HL-60 (cell line): ENCODE measurements at regions not wholly inside any gene's neighbourhood (a gene's known extent, or its start where the extent isn't known, plus 50 kb on each side); places are given as distances from the start of the nearest gene placed in this dataset.

Experiments
- GABPA ChIP-seq: IDR thresholded peaks from 2 replicates; pipeline ENCODE4 v1.6.1; 2012; ENCODE audit warnings: low read depth
- POLR2AphosphoS5 ChIP-seq: IDR thresholded peaks from 2 replicates; pipeline ENCODE4 v1.6.1; 2012; ENCODE audit warnings: low read depth
- SPI1 ChIP-seq: IDR thresholded peaks from 2 replicates; pipeline ENCODE4 v1.6.1; 2012; ENCODE audit warnings: low read depth, mild to moderate bottlenecking, borderline replicate concordance
- TF ChIP-seq, protein P1 (sequence below): IDR thresholded peaks from one replicate; pipeline ENCODE4 v1.5.1; 2011; ENCODE audit warnings: low read length, control low read depth, inconsistent platforms; ENCODE audit not compliant: insufficient read depth

DNA sequence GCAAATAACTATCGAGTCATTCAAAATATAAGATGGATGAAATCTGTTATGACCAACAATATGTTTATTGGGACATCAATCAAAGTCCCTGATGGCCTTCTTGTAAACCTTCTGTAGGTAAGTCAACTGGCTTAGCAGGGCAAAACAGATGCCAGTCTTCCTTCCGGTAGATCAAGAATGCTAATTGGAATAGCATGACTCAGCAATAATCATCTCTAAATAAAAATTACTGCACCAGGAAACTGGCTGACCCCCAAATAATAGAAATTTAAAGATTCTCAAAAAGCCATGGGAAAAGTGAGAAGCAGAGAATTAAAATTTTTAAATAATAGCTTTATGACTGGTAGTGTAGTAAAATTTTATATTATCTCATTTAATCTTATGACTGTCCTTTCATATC, 1005.4 kb downstream of the OLFM4 start:
- no peak for TF ChIP-seq GABPA
- TF ChIP-seq, protein P1, sequence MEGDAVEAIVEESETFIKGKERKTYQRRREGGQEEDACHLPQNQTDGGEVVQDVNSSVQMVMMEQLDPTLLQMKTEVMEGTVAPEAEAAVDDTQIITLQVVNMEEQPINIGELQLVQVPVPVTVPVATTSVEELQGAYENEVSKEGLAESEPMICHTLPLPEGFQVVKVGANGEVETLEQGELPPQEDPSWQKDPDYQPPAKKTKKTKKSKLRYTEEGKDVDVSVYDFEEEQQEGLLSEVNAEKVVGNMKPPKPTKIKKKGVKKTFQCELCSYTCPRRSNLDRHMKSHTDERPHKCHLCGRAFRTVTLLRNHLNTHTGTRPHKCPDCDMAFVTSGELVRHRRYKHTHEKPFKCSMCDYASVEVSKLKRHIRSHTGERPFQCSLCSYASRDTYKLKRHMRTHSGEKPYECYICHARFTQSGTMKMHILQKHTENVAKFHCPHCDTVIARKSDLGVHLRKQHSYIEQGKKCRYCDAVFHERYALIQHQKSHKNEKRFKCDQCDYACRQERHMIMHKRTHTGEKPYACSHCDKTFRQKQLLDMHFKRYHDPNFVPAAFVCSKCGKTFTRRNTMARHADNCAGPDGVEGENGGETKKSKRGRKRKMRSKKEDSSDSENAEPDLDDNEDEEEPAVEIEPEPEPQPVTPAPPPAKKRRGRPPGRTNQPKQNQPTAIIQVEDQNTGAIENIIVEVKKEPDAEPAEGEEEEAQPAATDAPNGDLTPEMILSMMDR, result no peak
- no peak for TF ChIP-seq SPI1
- no peak for TF ChIP-seq POLR2AphosphoS5
